RWPE2 (cell line): ENCODE measurements at regions not wholly inside any gene's neighbourhood (a gene's known extent, or its start where the extent isn't known, plus 50 kb on each side); places are given as distances from the start of the nearest gene placed in this dataset.

Experiments used
- ATAC-seq: fragments of 200-7000 bp; cut with Tn5 transposase; 3 replicates; pipeline ENCODE4 v1.9.1; 2021; ENCODE audit warnings: low read depth
- DNase-seq: peaks from one replicate; pipeline ENCODE4 v3.0.0-alpha.2; 2020; ENCODE audit warnings: low spot score
- H3K27ac ChIP-seq: fragments of 450-650 bp; 2 replicates; pipeline ENCODE4 v1.5.1; 2017; ENCODE audit warnings: mild to moderate bottlenecking; ENCODE audit not compliant: poor library complexity, severe bottlenecking
- H3K27me3 ChIP-seq: fragments of 250-450 bp; sonication (Bioruptor Pico); 2 replicates; pipeline ENCODE4 v1.5.1; 2021; ENCODE audit warnings: mild to moderate bottlenecking, moderate library complexity; ENCODE audit not compliant: insufficient read depth, poor library complexity, severe bottlenecking
- H3K36me3 ChIP-seq: fragments of 250-450 bp; sonication (Bioruptor Pico); 2 replicates; pipeline ENCODE4 v1.5.1; 2020; ENCODE audit warnings: low read depth, mild to moderate bottlenecking, moderate library complexity
- H3K4me1 ChIP-seq: fragments of 250-450 bp; sonication (Bioruptor Pico); 2 replicates; pipeline ENCODE4 v1.5.1; 2021; ENCODE audit warnings: mild to moderate bottlenecking, moderate library complexity; ENCODE audit not compliant: insufficient read depth, poor library complexity, severe bottlenecking
- H3K4me3 ChIP-seq: fragments of 250-450 bp; sonication (Bioruptor Pico); 2 replicates; pipeline ENCODE4 v1.5.1; 2021; ENCODE audit warnings: mild to moderate bottlenecking, moderate library complexity; ENCODE audit not compliant: severe bottlenecking
- H3K9me3 ChIP-seq: fragments of 250-450 bp; sonication (Bioruptor Pico); 2 replicates; pipeline ENCODE4 v1.5.1; 2021; ENCODE audit warnings: mild to moderate bottlenecking, moderate library complexity; ENCODE audit not compliant: severe bottlenecking
- TF ChIP-seq, protein P1 (sequence below): fragments of 450-650 bp; IDR thresholded peaks from one replicate; pipeline ENCODE4 v1.5.1; 2017; ENCODE audit warnings: mild to moderate bottlenecking, moderate library complexity; ENCODE audit not compliant: poor library complexity, severe bottlenecking

DNA sequence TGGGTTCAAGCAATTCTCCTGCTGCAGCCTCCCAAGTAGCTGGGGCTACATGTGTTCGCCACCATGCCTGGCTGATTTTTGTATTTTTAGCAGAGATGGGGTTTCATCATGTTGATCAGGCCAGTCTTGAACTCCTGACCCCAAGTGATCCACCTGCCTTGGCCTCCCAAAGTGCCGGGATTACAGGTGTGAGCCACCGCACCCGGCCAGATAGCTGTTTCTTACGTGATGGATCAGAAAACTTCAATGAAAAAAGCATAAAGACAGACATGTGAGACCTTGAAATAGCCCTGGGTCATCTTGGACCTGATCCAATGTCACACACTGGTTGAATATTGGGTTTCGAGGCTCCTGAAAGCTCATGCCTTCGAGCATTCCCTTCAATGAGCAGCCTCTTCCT, 66.7 kb upstream of the RTN4 start:
- Histone ChIP-seq H3K4me3 (no peak overlapping the region), H3K9me3 (no peaks in the 10 kb centered on the region), H3K27ac (no peak overlapping the region), H3K4me1 (peaks cover 14% of the 10 kb centered on the region), H3K27me3 (no peaks in the 10 kb centered on the region), H3K36me3 (no peaks in the 10 kb centered on the region)
- no peak for ATAC-seq
- DNase-seq, result no peak
- TF ChIP-seq, protein P1, sequence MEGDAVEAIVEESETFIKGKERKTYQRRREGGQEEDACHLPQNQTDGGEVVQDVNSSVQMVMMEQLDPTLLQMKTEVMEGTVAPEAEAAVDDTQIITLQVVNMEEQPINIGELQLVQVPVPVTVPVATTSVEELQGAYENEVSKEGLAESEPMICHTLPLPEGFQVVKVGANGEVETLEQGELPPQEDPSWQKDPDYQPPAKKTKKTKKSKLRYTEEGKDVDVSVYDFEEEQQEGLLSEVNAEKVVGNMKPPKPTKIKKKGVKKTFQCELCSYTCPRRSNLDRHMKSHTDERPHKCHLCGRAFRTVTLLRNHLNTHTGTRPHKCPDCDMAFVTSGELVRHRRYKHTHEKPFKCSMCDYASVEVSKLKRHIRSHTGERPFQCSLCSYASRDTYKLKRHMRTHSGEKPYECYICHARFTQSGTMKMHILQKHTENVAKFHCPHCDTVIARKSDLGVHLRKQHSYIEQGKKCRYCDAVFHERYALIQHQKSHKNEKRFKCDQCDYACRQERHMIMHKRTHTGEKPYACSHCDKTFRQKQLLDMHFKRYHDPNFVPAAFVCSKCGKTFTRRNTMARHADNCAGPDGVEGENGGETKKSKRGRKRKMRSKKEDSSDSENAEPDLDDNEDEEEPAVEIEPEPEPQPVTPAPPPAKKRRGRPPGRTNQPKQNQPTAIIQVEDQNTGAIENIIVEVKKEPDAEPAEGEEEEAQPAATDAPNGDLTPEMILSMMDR, result no peak

DNA sequence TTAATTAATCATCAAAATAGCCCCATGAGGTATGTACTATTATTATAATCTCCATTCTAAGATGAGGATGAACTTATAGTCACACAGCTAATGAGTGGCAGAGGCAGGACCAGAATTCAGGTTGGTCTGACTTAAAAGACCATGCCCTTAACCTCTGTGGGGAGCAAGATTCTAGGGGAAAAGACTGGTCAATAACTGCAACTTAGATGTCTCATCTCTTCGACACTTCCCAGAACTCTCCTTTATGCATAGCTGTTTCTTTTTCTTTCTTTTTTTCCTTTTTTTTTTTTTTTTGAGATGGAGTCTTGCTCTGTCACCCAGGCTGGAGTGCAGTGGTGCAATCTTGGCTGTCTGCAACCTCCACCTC, 66.3 kb upstream of the RTN4 start:
- no peak overlapping the region for H3K4me3 ChIP-seq
- no peaks in the 10 kb centered on the region for H3K36me3 ChIP-seq
- TF ChIP-seq, protein P1, result no peak
- H3K27ac ChIP-seq, result no peak overlapping the region
- DNase-seq, result no peak
- peaks cover 18% of the 10 kb centered on the region for H3K4me1 ChIP-seq
- no peaks in the 10 kb centered on the region for H3K9me3 ChIP-seq
- no peaks in the 10 kb centered on the region for H3K27me3 ChIP-seq
- no peak for ATAC-seq

DNA sequence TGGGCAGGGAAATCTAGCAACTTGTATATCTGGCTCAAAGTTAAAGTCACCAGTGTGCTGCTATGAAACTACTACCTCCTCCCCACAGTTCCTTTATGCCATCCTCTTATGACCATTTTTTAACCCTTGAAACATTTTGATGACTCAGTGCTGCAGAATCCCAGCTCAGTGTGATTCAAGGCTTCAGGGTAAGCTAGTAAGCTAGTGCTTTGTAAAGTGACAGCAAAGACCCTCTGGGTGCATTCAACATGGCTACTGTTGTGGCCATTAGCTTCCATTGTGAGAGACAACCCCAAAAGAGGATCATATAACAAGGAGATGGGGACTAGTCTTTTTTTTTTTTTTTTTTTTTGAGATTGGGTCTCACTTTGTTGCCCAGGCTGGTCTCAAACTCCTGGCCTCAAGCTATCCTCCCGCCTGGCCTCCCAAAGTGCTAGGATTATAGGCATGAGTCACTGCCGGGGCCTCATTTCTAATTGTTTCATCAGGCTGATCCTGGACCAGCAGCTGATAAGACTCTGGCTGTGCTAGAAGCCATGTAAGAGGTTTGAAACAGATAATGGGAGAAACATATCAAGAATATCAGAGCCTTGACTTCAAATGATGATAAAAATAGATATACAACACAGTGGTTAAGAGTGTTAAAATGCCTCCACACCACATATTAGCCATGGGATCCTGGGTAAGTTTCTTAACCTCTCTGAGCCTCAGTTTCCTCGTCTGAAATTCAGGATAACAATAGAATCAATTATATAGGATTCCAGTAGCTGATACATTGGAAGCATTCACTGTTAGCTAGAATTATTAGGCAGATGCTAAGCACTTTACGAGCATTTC, 65.7 kb upstream of the RTN4 start:
- no peak overlapping the region for H3K4me3 ChIP-seq
- no peak overlapping the region for H3K27ac ChIP-seq
- peaks cover 24% of the 10 kb centered on the region for H3K4me1 ChIP-seq
- no peaks in the 10 kb centered on the region for H3K9me3 ChIP-seq
- TF ChIP-seq, protein P1, result no peak
- no peak for DNase-seq
- H3K27me3 ChIP-seq, result no peaks in the 10 kb centered on the region
- peak; percentile 80 for ATAC-seq
- no peaks in the 10 kb centered on the region for H3K36me3 ChIP-seq

DNA sequence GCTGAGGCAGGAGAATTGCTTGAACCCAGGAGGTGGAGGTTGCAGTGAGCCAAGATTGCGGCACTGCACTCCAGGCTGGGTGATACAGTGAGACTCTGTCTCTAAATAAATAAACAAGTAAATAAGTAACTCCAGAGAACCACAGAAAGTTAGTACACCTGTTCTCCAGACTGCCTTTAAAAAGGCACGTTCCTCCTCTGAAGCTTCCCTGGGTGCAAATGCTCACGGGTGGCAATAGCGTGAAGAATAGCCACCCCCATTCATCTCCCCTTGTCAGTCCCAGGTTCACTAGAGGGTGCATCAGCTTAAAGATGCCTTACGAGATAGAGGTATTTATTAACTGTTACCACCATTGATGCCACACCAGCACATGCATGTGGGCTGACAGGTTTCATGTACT, 64.3 kb upstream of the RTN4 start:
- TF ChIP-seq, protein P1, result no peak
- H3K36me3 ChIP-seq, result no peaks in the 10 kb centered on the region
- H3K27ac ChIP-seq, result no peak overlapping the region
- no peak overlapping the region for H3K4me3 ChIP-seq
- H3K9me3 ChIP-seq, result no peaks in the 10 kb centered on the region
- H3K4me1 ChIP-seq, result peaks cover 36% of the 10 kb centered on the region
- ATAC-seq (no peak), DNase-seq (no peak)
- no peaks in the 10 kb centered on the region for H3K27me3 ChIP-seq

DNA sequence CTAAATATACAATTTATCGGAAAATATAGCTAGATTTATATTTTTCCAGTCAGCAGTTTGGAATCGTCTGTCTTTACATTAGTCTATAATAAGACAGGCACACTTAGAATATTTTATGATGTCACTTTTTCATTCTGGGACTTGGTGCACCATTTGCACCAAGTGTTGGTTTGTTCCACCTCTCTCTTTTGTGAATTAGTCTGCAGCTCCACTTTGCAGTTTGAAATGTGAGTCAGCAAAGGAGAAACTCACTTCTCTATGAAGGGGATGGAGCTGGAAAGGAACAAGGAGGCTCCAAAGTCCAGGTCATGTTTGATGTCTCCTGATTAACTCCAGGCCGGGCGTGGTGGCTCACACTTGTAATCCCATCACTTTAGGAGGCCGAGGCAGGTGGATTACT, 63.8 kb upstream of the RTN4 start:
- H3K4me3 ChIP-seq, result no peak overlapping the region
- no peak overlapping the region for H3K27ac ChIP-seq
- no peaks in the 10 kb centered on the region for H3K9me3 ChIP-seq
- DNase-seq, result no peak
- no peaks in the 10 kb centered on the region for H3K27me3 ChIP-seq
- H3K4me1 ChIP-seq, result peaks cover 42% of the 10 kb centered on the region
- no peaks in the 10 kb centered on the region for H3K36me3 ChIP-seq
- TF ChIP-seq, protein P1, result no peak
- ATAC-seq, result no peak
